ENCODE measurements at regions not wholly inside any gene's neighbourhood (a gene's known extent, or its start where the extent isn't known, plus 50 kb on each side); places are given as distances from the start of the nearest gene placed in this dataset.

DNA sequence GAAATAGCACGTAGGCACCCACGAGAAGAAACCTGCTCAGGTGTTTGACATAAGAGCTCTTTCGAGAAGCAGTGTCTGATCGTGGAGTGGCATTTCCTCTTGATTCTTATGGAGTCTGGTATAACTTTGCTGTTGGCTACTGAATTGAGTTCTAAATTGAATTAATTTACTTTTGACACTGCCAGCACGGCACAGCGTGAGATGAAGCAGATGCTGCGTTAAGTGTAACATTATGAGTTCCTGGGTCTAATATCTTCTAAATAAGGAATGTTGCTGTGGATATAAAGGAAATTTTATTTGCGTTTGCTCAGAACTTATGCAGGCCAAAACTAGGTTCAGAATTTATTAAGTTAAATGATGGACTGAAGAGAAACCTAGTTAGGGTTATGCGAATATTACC is 919.9 kb downstream of the TUSC7 start:
- no peak overlapping the region for H3K27ac Mint-ChIP-seq (ENCODE audit: unreplicated experiment)
- H3K4me3 Mint-ChIP-seq (ENCODE audit: unreplicated experiment), result no peak overlapping the region
- H3K9me3 Mint-ChIP-seq (ENCODE audit: unreplicated experiment), result no peaks in the 10 kb centered on the region
- TF ChIP-seq, protein P1, sequence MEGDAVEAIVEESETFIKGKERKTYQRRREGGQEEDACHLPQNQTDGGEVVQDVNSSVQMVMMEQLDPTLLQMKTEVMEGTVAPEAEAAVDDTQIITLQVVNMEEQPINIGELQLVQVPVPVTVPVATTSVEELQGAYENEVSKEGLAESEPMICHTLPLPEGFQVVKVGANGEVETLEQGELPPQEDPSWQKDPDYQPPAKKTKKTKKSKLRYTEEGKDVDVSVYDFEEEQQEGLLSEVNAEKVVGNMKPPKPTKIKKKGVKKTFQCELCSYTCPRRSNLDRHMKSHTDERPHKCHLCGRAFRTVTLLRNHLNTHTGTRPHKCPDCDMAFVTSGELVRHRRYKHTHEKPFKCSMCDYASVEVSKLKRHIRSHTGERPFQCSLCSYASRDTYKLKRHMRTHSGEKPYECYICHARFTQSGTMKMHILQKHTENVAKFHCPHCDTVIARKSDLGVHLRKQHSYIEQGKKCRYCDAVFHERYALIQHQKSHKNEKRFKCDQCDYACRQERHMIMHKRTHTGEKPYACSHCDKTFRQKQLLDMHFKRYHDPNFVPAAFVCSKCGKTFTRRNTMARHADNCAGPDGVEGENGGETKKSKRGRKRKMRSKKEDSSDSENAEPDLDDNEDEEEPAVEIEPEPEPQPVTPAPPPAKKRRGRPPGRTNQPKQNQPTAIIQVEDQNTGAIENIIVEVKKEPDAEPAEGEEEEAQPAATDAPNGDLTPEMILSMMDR (IDR thresholded peaks at IDR 0.05; ENCODE audit: unreplicated experiment), result no peak
- peaks cover 13% of the 10 kb centered on the region for H3K4me1 Mint-ChIP-seq (ENCODE audit: unreplicated experiment)
- H3K36me3 Mint-ChIP-seq (ENCODE audit: low read depth, unreplicated experiment), result no peaks in the 10 kb centered on the region
- H3K27me3 Mint-ChIP-seq (ENCODE audit: unreplicated experiment), result no peaks in the 10 kb centered on the region
- DNase-seq (ENCODE audit: low spot score), result no peak

DNA sequence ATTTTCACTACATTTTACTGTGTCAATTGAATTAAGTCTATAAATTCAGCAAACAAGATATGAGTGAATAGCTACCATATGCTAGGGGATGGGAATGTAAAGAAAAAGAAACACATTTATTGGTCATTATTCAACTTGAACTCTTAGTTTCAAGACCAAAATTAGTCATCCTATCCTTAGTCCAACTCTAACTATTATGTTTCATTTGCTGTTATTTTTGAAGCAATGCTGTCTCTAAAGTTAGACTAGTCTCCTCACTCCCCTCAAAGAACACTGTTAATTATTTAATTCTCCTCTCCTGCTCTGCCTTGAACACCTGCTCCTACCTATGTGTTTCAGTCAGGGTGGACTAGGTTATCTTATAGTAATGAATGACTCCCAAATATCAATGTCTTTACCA is 920.9 kb downstream of the TUSC7 start:
- Mint-ChIP-seq H3K4me3 (ENCODE audit: unreplicated experiment) (no peak overlapping the region), H3K27ac (ENCODE audit: unreplicated experiment) (no peak overlapping the region), H3K4me1 (ENCODE audit: unreplicated experiment) (peaks cover 18% of the 10 kb centered on the region), H3K9me3 (ENCODE audit: unreplicated experiment) (no peaks in the 10 kb centered on the region), H3K27me3 (ENCODE audit: unreplicated experiment) (no peaks in the 10 kb centered on the region), H3K36me3 (ENCODE audit: low read depth, unreplicated experiment) (no peaks in the 10 kb centered on the region)
- TF ChIP-seq, protein P1 (IDR thresholded peaks at IDR 0.05; ENCODE audit: unreplicated experiment), result no peak
- no peak for DNase-seq (ENCODE audit: low spot score)

DNA sequence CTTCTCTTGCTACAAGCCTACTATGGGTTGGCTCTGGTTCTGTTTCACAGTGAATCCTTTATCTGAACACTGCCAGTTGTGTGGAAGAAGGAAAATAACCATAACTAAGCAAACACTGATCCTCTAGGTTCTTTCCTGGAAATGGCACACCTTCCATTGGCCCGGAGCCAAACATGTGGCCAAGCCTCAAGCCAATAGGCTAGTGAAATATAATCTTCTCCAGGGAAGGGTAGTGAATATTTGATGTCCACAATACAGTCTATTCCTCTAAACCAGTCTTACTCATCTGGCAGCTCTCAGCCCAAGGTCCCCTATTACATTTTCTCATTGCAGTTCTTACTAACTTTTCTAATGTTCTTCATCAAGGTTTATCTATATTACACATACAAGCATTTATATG is 921.3 kb downstream of the TUSC7 start:
- Mint-ChIP-seq H3K4me3 (ENCODE audit: unreplicated experiment) (no peak overlapping the region), H3K4me1 (ENCODE audit: unreplicated experiment) (peaks cover 20% of the 10 kb centered on the region), H3K27me3 (ENCODE audit: unreplicated experiment) (no peaks in the 10 kb centered on the region), H3K9me3 (ENCODE audit: unreplicated experiment) (no peaks in the 10 kb centered on the region), H3K36me3 (ENCODE audit: low read depth, unreplicated experiment) (no peaks in the 10 kb centered on the region), H3K27ac (ENCODE audit: unreplicated experiment) (no peak overlapping the region)
- no peak for DNase-seq (ENCODE audit: low spot score)
- TF ChIP-seq, protein P1 (IDR thresholded peaks at IDR 0.05; ENCODE audit: unreplicated experiment), result no peak

DNA sequence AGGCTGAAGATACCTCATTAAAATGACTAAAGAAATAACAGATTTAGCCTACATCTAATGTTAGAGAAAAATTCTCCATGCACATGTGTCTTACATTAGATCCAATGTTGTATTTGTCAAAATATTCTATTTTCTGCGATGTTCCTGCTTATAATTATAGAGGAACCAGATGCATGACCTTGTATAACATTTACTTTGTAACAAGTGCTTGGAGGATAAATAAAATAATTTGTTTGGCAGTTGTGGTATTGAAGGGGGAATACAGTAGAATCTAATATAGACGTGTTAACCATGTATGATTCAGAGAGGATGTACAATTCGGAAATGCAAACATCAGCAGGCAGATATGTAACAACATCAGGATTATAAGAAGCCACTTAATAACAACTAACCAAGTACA is 922.2 kb downstream of the TUSC7 start:
- DNase-seq (ENCODE audit: low spot score), result no peak
- H3K4me3 Mint-ChIP-seq (ENCODE audit: unreplicated experiment), result no peak overlapping the region
- TF ChIP-seq, protein P1 (IDR thresholded peaks at IDR 0.05; ENCODE audit: unreplicated experiment), result no peak
- H3K27me3 Mint-ChIP-seq (ENCODE audit: unreplicated experiment), result no peaks in the 10 kb centered on the region
- H3K4me1 Mint-ChIP-seq (ENCODE audit: unreplicated experiment), result peaks cover 17% of the 10 kb centered on the region
- H3K36me3 Mint-ChIP-seq (ENCODE audit: low read depth, unreplicated experiment), result no peaks in the 10 kb centered on the region
- H3K27ac Mint-ChIP-seq (ENCODE audit: unreplicated experiment), result no peak overlapping the region
- no peaks in the 10 kb centered on the region for H3K9me3 Mint-ChIP-seq (ENCODE audit: unreplicated experiment)

DNA sequence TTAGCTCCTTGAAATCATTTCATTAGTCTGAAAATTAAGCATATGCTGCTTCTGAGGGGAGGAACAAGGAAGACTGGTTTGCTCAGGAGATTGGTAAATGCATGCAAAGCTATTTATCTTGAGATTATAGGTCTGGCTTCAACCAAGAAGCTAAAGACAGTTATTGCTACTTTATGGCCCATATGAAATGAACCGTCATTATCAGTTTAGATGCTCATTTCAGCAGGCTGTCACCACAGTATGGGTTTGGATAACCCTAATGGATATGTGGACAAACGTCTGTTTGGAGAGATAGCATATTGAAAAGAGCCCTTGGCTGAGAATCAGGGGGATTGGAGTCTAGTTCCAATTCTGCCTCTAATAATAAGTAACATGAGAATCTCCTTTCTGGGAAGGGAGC is 922.6 kb downstream of the TUSC7 start:
- Mint-ChIP-seq H3K4me1 (ENCODE audit: unreplicated experiment) (peaks cover 17% of the 10 kb centered on the region), H3K36me3 (ENCODE audit: low read depth, unreplicated experiment) (no peaks in the 10 kb centered on the region), H3K27me3 (ENCODE audit: unreplicated experiment) (no peaks in the 10 kb centered on the region), H3K27ac (ENCODE audit: unreplicated experiment) (no peak overlapping the region), H3K4me3 (ENCODE audit: unreplicated experiment) (no peak overlapping the region), H3K9me3 (ENCODE audit: unreplicated experiment) (no peaks in the 10 kb centered on the region)
- TF ChIP-seq, protein P1 (IDR thresholded peaks at IDR 0.05; ENCODE audit: unreplicated experiment), result no peak
- no peak for DNase-seq (ENCODE audit: low spot score)
